H9 (cell line): ENCODE measurements at regions not wholly inside any gene's neighbourhood (a gene's known extent, or its start where the extent isn't known, plus 50 kb on each side); places are given as distances from the start of the nearest gene placed in this dataset.

Experiments used
- DNase-seq: peaks from one replicate; pipeline ENCODE4 v3.0.0-alpha.2; 2017
- H2AFZ ChIP-seq: one replicate; pipeline ENCODE4 v1.6.1; 2013; ENCODE audit warnings: mild to moderate bottlenecking, low read length, control low read depth, moderate library complexity
- H2AK5ac ChIP-seq: 2 replicates; pipeline ENCODE4 v1.6.1; 2013; ENCODE audit warnings: low read length, control low read depth, mixed read lengths; ENCODE audit not compliant: insufficient read length
- H2BK120ac ChIP-seq: one replicate; pipeline ENCODE4 v1.6.1; 2013; ENCODE audit warnings: low read depth, mild to moderate bottlenecking, low read length, control low read depth, inconsistent platforms; ENCODE audit not compliant: poor library complexity, severe bottlenecking
- H2BK12ac ChIP-seq: 2 replicates; pipeline ENCODE4 v1.6.1; 2013; ENCODE audit warnings: low read length, control low read depth, mixed read lengths, low read depth; ENCODE audit not compliant: insufficient read length
- H2BK15ac ChIP-seq: 2 replicates; pipeline ENCODE4 v1.6.1; 2013; ENCODE audit warnings: low read depth, low read length, control low read depth
- H2BK20ac ChIP-seq: one replicate; pipeline ENCODE4 v1.6.1; 2013; ENCODE audit warnings: low read depth, mild to moderate bottlenecking, low read length, control low read depth, inconsistent platforms; ENCODE audit not compliant: poor library complexity, severe bottlenecking
- H2BK5ac ChIP-seq: 2 replicates; pipeline ENCODE4 v1.6.1; 2013; ENCODE audit warnings: low read length, control low read depth, mixed read lengths; ENCODE audit not compliant: insufficient read length
- H3K14ac ChIP-seq: 2 replicates; pipeline ENCODE4 v1.6.1; 2013; ENCODE audit warnings: low read length, control low read depth; ENCODE audit not compliant: insufficient read depth
- H3K18ac ChIP-seq: 2 replicates; pipeline ENCODE4 v1.6.1; 2013; ENCODE audit warnings: low read depth, mild to moderate bottlenecking, mixed read lengths, low read length, control low read depth; ENCODE audit not compliant: insufficient read length
- H3K23ac ChIP-seq: 2 replicates; pipeline ENCODE4 v1.6.1; 2013; ENCODE audit warnings: low read length, control low read depth, mixed read lengths, low read depth; ENCODE audit not compliant: insufficient read length
- H3K23me2 ChIP-seq: 2 replicates; pipeline ENCODE4 v1.6.1; 2013; ENCODE audit warnings: low read depth, mild to moderate bottlenecking, mixed read lengths, low read length, control low read depth; ENCODE audit not compliant: insufficient read length, poor library complexity, severe bottlenecking
- H3K27ac ChIP-seq: 2 replicates; pipeline ENCODE4 v1.5.1; 2013; ENCODE audit warnings: low read length, control low read depth, mixed read lengths, low read depth; ENCODE audit not compliant: insufficient read length
- H3K27me3 ChIP-seq: 2 replicates; pipeline ENCODE4 v1.6.1; 2013; ENCODE audit warnings: low read length, control low read depth, inconsistent platforms; ENCODE audit not compliant: insufficient read depth
- H3K4ac ChIP-seq: 2 replicates; pipeline ENCODE4 v1.6.1; 2013; ENCODE audit warnings: low read depth, mild to moderate bottlenecking, control low read depth, inconsistent platforms, low read length, moderate library complexity
- H3K4me1 ChIP-seq: 2 replicates; pipeline ENCODE4 v1.6.1; 2013; ENCODE audit warnings: low read length, control low read depth, inconsistent platforms; ENCODE audit not compliant: insufficient read depth
- H3K4me2 ChIP-seq: 2 replicates; pipeline ENCODE4 v1.6.1; 2013; ENCODE audit warnings: low read length, control low read depth, mixed read lengths; ENCODE audit not compliant: insufficient read length, insufficient read depth
- H3K56ac ChIP-seq: 2 replicates; pipeline ENCODE4 v1.6.1; 2013; ENCODE audit warnings: low read depth, mild to moderate bottlenecking, mixed read lengths, low read length, control low read depth; ENCODE audit not compliant: insufficient read length
- H3K79me1 ChIP-seq: 2 replicates; pipeline ENCODE4 v1.6.1; 2013; ENCODE audit warnings: low read depth, mild to moderate bottlenecking, moderate library complexity, low read length, control low read depth, inconsistent platforms; ENCODE audit not compliant: insufficient read depth, poor library complexity, severe bottlenecking
- H3K79me2 ChIP-seq: 2 replicates; pipeline ENCODE4 v1.6.1; 2013; ENCODE audit warnings: low read length, control low read depth, inconsistent platforms; ENCODE audit not compliant: insufficient read depth
- H3K9ac ChIP-seq: 2 replicates; pipeline ENCODE4 v1.6.1; 2013; ENCODE audit warnings: low read length, control low read depth, mixed read lengths; ENCODE audit not compliant: insufficient read length; ENCODE audit errors: extremely low read depth
- H3K9me3 ChIP-seq: one replicate; pipeline ENCODE4 v1.6.1; 2013; ENCODE audit warnings: low read depth, low read length, inconsistent platforms; ENCODE audit not compliant: control insufficient read depth
- H3T11ph ChIP-seq: one replicate; pipeline ENCODE4 v1.6.1; 2013; ENCODE audit warnings: mild to moderate bottlenecking, low read length, control low read depth, inconsistent platforms
- H4K20me1 ChIP-seq: one replicate; pipeline ENCODE4 v1.6.1; 2013; ENCODE audit not compliant: control insufficient read depth, insufficient read length, insufficient read depth
- H4K5ac ChIP-seq: 2 replicates; pipeline ENCODE4 v1.6.1; 2013; ENCODE audit warnings: low read depth, mild to moderate bottlenecking, mixed read lengths, low read length, control low read depth; ENCODE audit not compliant: insufficient read length
- H4K8ac ChIP-seq: replicated peaks from 2 replicates; pipeline ENCODE4 v1.6.1; 2013; ENCODE audit warnings: low read length, control low read depth, mixed read lengths, low read depth; ENCODE audit not compliant: insufficient read length
- H4K91ac ChIP-seq: 2 replicates; pipeline ENCODE4 v1.6.1; 2013; ENCODE audit warnings: low read depth, mild to moderate bottlenecking, moderate library complexity, mixed read lengths, low read length, control low read depth; ENCODE audit not compliant: insufficient read length
- H3K27ac Mint-ChIP-seq, 3 experiments: 2 replicates in 2 of 3; 3 replicates in 1 of 3; pipeline ENCODE4 v1.8.0; 2020 to 2021; ENCODE audit warnings: mixed read lengths in 3 of 3, mild to moderate bottlenecking in 1 of 3, moderate library complexity in 1 of 3
- H3K27me3 Mint-ChIP-seq: 2 replicates; pipeline ENCODE4 v1.8.0; 2021; ENCODE audit warnings: low read depth, mild to moderate bottlenecking, moderate library complexity, mixed read lengths
- H3K36me3 Mint-ChIP-seq, 3 experiments: 2 replicates in 2 of 3; 3 replicates in 1 of 3; pipeline ENCODE4 v1.8.0; 2020 to 2021; ENCODE audit warnings: low read depth in 3 of 3, mixed read lengths in 3 of 3; ENCODE audit not compliant: insufficient read depth in 1 of 3
- H3K4me1 Mint-ChIP-seq, 2 experiments: 2 replicates each; pipeline ENCODE4 v1.8.0; 2020; ENCODE audit warnings: mixed read lengths in 2 of 2
- H3K4me3 Mint-ChIP-seq, 2 experiments: 2 replicates in 1 of 2; 3 replicates in 1 of 2; pipeline ENCODE4 v1.8.0; 2020 to 2021; ENCODE audit warnings: mild to moderate bottlenecking in 2 of 2, mixed read lengths in 2 of 2, moderate library complexity in 1 of 2
- H3K9me3 Mint-ChIP-seq, 2 experiments: 2 replicates in 1 of 2; 3 replicates in 1 of 2; pipeline ENCODE4 v1.8.0; 2020; ENCODE audit warnings: mild to moderate bottlenecking in 2 of 2, mixed read lengths in 2 of 2, moderate library complexity in 1 of 2
- WGBS: extraction: QIAGEN DNeasy Blood & Tissue Kit; methylation state at CpG from one replicate; pipeline ENCODE4 v1.1.7; 2013; ENCODE audit warnings: missing lambda C conversion rate, low lambda C conversion rate, mixed read lengths; ENCODE audit not compliant: insufficient read length; ENCODE audit errors: extremely low coverage; 5-methylcytosine and 5-hydroxymethylcytosine counted together
- TF ChIP-seq, protein P1 (sequence below): fragments of 200-600 bp; sonication (generic); conservative IDR thresholded peaks from 3 replicates; pipeline ENCODE4 v1.8.0; 2021; ENCODE audit warnings: antibody characterized with exemption, mild to moderate bottlenecking

DNA sequence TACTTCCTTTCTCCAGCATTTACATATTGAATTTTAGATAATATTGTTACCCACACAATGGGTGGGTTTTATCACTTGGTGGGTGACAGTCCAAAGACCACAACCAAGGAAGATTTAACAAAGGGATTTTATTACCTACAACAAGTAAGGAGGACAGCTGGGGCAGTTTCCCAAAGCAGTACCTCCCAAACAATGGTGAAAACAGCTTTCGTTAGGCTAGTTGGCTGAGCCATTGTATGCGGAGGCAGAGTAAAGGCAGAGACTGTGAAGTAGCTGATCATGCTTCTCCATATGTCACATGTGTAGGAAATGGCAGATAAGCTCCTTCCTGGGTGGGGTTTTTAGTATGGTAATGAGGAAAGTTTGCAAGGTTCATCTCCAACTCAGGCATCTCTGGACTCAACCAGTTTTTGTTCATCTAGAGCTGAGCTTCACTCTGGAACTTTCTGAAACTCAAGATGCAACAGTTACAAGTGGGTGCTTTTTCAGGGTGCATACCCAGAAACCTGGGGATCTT lies 104.3 kb upstream of the PSMD7 start:
- Histone ChIP-seq H2BK120ac (no peak overlapping the region), H3K9ac (no peak overlapping the region), H3K79me2 (no peaks in the 10 kb centered on the region), H4K20me1 (no peaks in the 10 kb centered on the region), H3K79me1 (no peaks in the 10 kb centered on the region), H2BK12ac (no peak overlapping the region), H3K14ac (no peak overlapping the region), H3K9me3 (no peaks in the 10 kb centered on the region), H3K4ac (no peak overlapping the region), H4K91ac (no peak overlapping the region), H2BK15ac (no peak overlapping the region), H3K27ac (no peak overlapping the region), H3K23me2 (no peaks in the 10 kb centered on the region), H4K8ac (no peak overlapping the region), H2BK5ac (no peak overlapping the region), H3T11ph (no peak overlapping the region), H2BK20ac (no peak overlapping the region), H3K56ac (no peak overlapping the region), H3K18ac (no peak overlapping the region), H2AK5ac (no peak overlapping the region), H3K27me3 (no peaks in the 10 kb centered on the region), H2AFZ (no peak overlapping the region), H3K4me1 (no peaks in the 10 kb centered on the region), H3K4me2 (no peak overlapping the region), H3K23ac (no peak overlapping the region), H4K5ac (no peak overlapping the region)
- Mint-ChIP-seq H3K36me3 (no peaks in the 10 kb centered on the region), H3K4me1 (no peaks in the 10 kb centered on the region), H3K9me3 (no peaks in the 10 kb centered on the region), H3K27ac (no peak overlapping the region), H3K27me3 (no peaks in the 10 kb centered on the region; the same call in 1 of the 2 replicates), H3K4me3 (no peak overlapping the region)
- DNase-seq = no peak
- TF ChIP-seq, protein P1, sequence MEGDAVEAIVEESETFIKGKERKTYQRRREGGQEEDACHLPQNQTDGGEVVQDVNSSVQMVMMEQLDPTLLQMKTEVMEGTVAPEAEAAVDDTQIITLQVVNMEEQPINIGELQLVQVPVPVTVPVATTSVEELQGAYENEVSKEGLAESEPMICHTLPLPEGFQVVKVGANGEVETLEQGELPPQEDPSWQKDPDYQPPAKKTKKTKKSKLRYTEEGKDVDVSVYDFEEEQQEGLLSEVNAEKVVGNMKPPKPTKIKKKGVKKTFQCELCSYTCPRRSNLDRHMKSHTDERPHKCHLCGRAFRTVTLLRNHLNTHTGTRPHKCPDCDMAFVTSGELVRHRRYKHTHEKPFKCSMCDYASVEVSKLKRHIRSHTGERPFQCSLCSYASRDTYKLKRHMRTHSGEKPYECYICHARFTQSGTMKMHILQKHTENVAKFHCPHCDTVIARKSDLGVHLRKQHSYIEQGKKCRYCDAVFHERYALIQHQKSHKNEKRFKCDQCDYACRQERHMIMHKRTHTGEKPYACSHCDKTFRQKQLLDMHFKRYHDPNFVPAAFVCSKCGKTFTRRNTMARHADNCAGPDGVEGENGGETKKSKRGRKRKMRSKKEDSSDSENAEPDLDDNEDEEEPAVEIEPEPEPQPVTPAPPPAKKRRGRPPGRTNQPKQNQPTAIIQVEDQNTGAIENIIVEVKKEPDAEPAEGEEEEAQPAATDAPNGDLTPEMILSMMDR = no peak
- no CpG with 5 or more reads among the region's 2 CpGs for WGBS
